ENCODE measurements at regions not wholly inside any gene's neighbourhood (a gene's known extent, or its start where the extent isn't known, plus 50 kb on each side); places are given as distances from the start of the nearest gene placed in this dataset.
A peak's percentile ranks its signal among the peaks of the same experiment; 100 is the strongest.
"Not testable (repeated sequence)": the region's sequence is repeated elsewhere in the genome, so short reads cannot be mapped to it uniquely, and the experiment has no call there.

GRCh38 chr7:55261386-55261770 is 103.8 kb upstream of the LANCL2 start:
- ATAC-seq, result no peak
- DNase-seq (ENCODE audit: low spot score), result no peak

GRCh38 chr7:55265328-55265727 is 99.8 kb upstream of the LANCL2 start:
- not testable (repeated sequence) for DNase-seq (ENCODE audit: low spot score)

GRCh38 chr7:55265836-55266642 is 99.1 kb upstream of the LANCL2 start:
- DNase-seq (ENCODE audit: low spot score), result no peak
- no peak for ATAC-seq

More at GRCh38 chr7:55265328-55265727, 99.8 kb upstream of the LANCL2 start:
- not testable (repeated sequence) for ATAC-seq

- no peak for DNase-seq (ENCODE audit: low spot score)
Observed at GRCh38 chr7:55271069-55271626, 94.0 kb upstream of the LANCL2 start.

GRCh38 chr7:55271661-55272060 is 93.5 kb upstream of the LANCL2 start:
- ATAC-seq (no peak), DNase-seq (ENCODE audit: low spot score) (no peak)

More at GRCh38 chr7:55271069-55271626, 94.0 kb upstream of the LANCL2 start:
- peak; percentile 56 for ATAC-seq

GRCh38 chr7:55272328-55272727 is 92.8 kb upstream of the LANCL2 start:
- DNase-seq (ENCODE audit: low spot score) (no peak), ATAC-seq (no peak)

GRCh38 chr7:55273186-55273980 is 91.8 kb upstream of the LANCL2 start:
- no peak for DNase-seq (ENCODE audit: low spot score)
- no peak for ATAC-seq

- no peak for ATAC-seq
- DNase-seq (ENCODE audit: low spot score), result no peak
Observed at GRCh38 chr7:55274156-55274555, 91.0 kb upstream of the LANCL2 start.

- DNase-seq (ENCODE audit: low spot score) (no peak), ATAC-seq (no peak)
Observed at GRCh38 chr7:55275291-55276200, 89.6 kb upstream of the LANCL2 start.

- ATAC-seq (no peak), DNase-seq (ENCODE audit: low spot score) (no peak)
Observed at GRCh38 chr7:55276572-55277295, 88.4 kb upstream of the LANCL2 start.

GRCh38 chr7:55277916-55278315 is 87.2 kb upstream of the LANCL2 start:
- no peak for DNase-seq (ENCODE audit: low spot score)
- ATAC-seq, result no peak

- DNase-seq (ENCODE audit: low spot score), result no peak
- ATAC-seq, result no peak
Observed at GRCh38 chr7:55278321-55278720, 86.8 kb upstream of the LANCL2 start.

- DNase-seq (ENCODE audit: low spot score) (no peak), ATAC-seq (no peak)
Observed at GRCh38 chr7:55279080-55279845, 85.9 kb upstream of the LANCL2 start.

- DNase-seq (ENCODE audit: low spot score) (peak; percentile 55), ATAC-seq (peak; percentile 99)
Observed at GRCh38 chr7:55280031-55280454, 85.1 kb upstream of the LANCL2 start.

- DNase-seq (ENCODE audit: low spot score), result no peak
Observed at GRCh38 chr7:55285665-55286064, 79.5 kb upstream of the LANCL2 start.

GRCh38 chr7:55286666-55287065 is 78.5 kb upstream of the LANCL2 start:
- ATAC-seq, result no peak

More at GRCh38 chr7:55285665-55286064, 79.5 kb upstream of the LANCL2 start:
- no peak for ATAC-seq

GRCh38 chr7:55288070-55288824 is 76.9 kb upstream of the LANCL2 start:
- ATAC-seq (no peak), DNase-seq (ENCODE audit: low spot score) (no peak)

More at GRCh38 chr7:55286666-55287065, 78.5 kb upstream of the LANCL2 start:
- no peak for DNase-seq (ENCODE audit: low spot score)

- no peak for ATAC-seq
- no peak for DNase-seq (ENCODE audit: low spot score)
Observed at GRCh38 chr7:55296070-55296469, 69.1 kb upstream of the LANCL2 start.

Measured in left lobe of liver (tissue), 2 donors.